Stimulated activated effector memory CD8-positive, alpha-beta T cell treated with anti-CD3 and anti-CD28 coated beads, Interleukin-12 subunit alpha, Interleukin-12 subunit beta, amount 100 ng/mL, for 72 hours (primary cell): ENCODE measurements at regions not wholly inside any gene's neighbourhood (a gene's known extent, or its start where the extent isn't known, plus 50 kb on each side); places are given as distances from the start of the nearest gene placed in this dataset.

ENCODE experiments used
- ATAC-seq: fragments of 150-1000 bp; cut with Tn5 transposase; 2 replicates; pipeline ENCODE4 v1.10.0; 2021
- DNase-seq, 2 donors: peaks; one replicate each; pipeline ENCODE4 v3.0.0; 2021 to 2022; ENCODE audit warnings: low spot score in 2 of 2
- H3K27ac Mint-ChIP-seq: one replicate; pipeline ENCODE4 v1.8.0; 2022; ENCODE audit warnings: mild to moderate bottlenecking, mixed read lengths
- H3K36me3 Mint-ChIP-seq: one replicate; pipeline ENCODE4 v1.8.0; 2022; ENCODE audit warnings: mild to moderate bottlenecking, mixed read lengths
- H3K4me1 Mint-ChIP-seq: one replicate; pipeline ENCODE4 v1.8.0; 2022; ENCODE audit warnings: mixed read lengths
- H3K4me3 Mint-ChIP-seq: one replicate; pipeline ENCODE4 v1.8.0; 2022; ENCODE audit warnings: mild to moderate bottlenecking, mixed read lengths
- H3K9me3 Mint-ChIP-seq: one replicate; pipeline ENCODE4 v1.8.0; 2022; ENCODE audit warnings: mixed read lengths

- no peak for DNase-seq
- H3K9me3 Mint-ChIP-seq: no peaks in the 10 kb centered on the region
- H3K4me3 Mint-ChIP-seq: no peak overlapping the region
- peaks cover 4% of the 10 kb centered on the region for H3K36me3 Mint-ChIP-seq
- no peak overlapping the region for H3K27ac Mint-ChIP-seq
- no peak for ATAC-seq
- no peaks in the 10 kb centered on the region for H3K4me1 Mint-ChIP-seq
These were observed 179.3 kb upstream of the NEBL start for GRCh38 chr10:21076381-21076780.

GRCh38 chr10:21075880-21076279 is 178.8 kb upstream of the NEBL start:
- DNase-seq (no peak), ATAC-seq (no peak)
- peaks cover 4% of the 10 kb centered on the region for H3K36me3 Mint-ChIP-seq
- H3K9me3 Mint-ChIP-seq: no peaks in the 10 kb centered on the region
- H3K27ac Mint-ChIP-seq: no peak overlapping the region
- no peaks in the 10 kb centered on the region for H3K4me1 Mint-ChIP-seq
- H3K4me3 Mint-ChIP-seq: no peak overlapping the region

GRCh38 chr10:21071001-21071673 is 174.0 kb upstream of the NEBL start:
- Mint-ChIP-seq H3K27ac (no peak overlapping the region), H3K36me3 (no peaks in the 10 kb centered on the region), H3K4me1 (no peaks in the 10 kb centered on the region), H3K4me3 (no peak overlapping the region), H3K9me3 (no peaks in the 10 kb centered on the region)
- DNase-seq (no peak), ATAC-seq (no peak)

GRCh38 chr10:21069929-21070700 is 173.0 kb upstream of the NEBL start:
- Mint-ChIP-seq H3K36me3 (no peaks in the 10 kb centered on the region), H3K4me3 (no peak overlapping the region), H3K4me1 (no peaks in the 10 kb centered on the region), H3K9me3 (no peaks in the 10 kb centered on the region), H3K27ac (no peak overlapping the region)
- no peak for ATAC-seq
- no peak for DNase-seq

GRCh38 chr10:21069278-21069677 is 172.2 kb upstream of the NEBL start:
- no peaks in the 10 kb centered on the region for H3K9me3 Mint-ChIP-seq
- H3K27ac Mint-ChIP-seq: no peak overlapping the region
- no peaks in the 10 kb centered on the region for H3K4me1 Mint-ChIP-seq
- H3K36me3 Mint-ChIP-seq: no peaks in the 10 kb centered on the region
- no peak overlapping the region for H3K4me3 Mint-ChIP-seq
- ATAC-seq: no peak
- no peak for DNase-seq

GRCh38 chr10:21068026-21068656 is 171.0 kb upstream of the NEBL start:
- ATAC-seq (no peak), DNase-seq (no peak)
- Mint-ChIP-seq H3K27ac (no peak overlapping the region), H3K36me3 (no peaks in the 10 kb centered on the region), H3K9me3 (no peaks in the 10 kb centered on the region), H3K4me3 (no peak overlapping the region), H3K4me1 (no peaks in the 10 kb centered on the region)

- DNase-seq (no peak), ATAC-seq (no peak)
- H3K36me3 Mint-ChIP-seq: no peaks in the 10 kb centered on the region
- no peak overlapping the region for H3K4me3 Mint-ChIP-seq
- H3K4me1 Mint-ChIP-seq: no peaks in the 10 kb centered on the region
- no peak overlapping the region for H3K27ac Mint-ChIP-seq
- peaks cover under 1% of the 10 kb centered on the region for H3K9me3 Mint-ChIP-seq
These were observed 168.6 kb upstream of the NEBL start for GRCh38 chr10:21065621-21066248.

GRCh38 chr10:21061982-21062381 is 164.9 kb upstream of the NEBL start:
- no peak for DNase-seq
- Mint-ChIP-seq H3K36me3 (no peaks in the 10 kb centered on the region), H3K27ac (no peak overlapping the region), H3K4me3 (no peak overlapping the region), H3K4me1 (no peaks in the 10 kb centered on the region), H3K9me3 (peaks cover 6% of the 10 kb centered on the region)
- no peak for ATAC-seq

- Mint-ChIP-seq H3K4me1 (no peaks in the 10 kb centered on the region), H3K9me3 (peaks cover 8% of the 10 kb centered on the region), H3K36me3 (no peaks in the 10 kb centered on the region), H3K4me3 (no peak overlapping the region), H3K27ac (no peak overlapping the region)
- ATAC-seq: no peak
- DNase-seq: no peak
These were observed 164.1 kb upstream of the NEBL start for GRCh38 chr10:21061184-21061583.

- Mint-ChIP-seq H3K4me3 (no peak overlapping the region), H3K4me1 (no peaks in the 10 kb centered on the region), H3K27ac (no peak overlapping the region), H3K9me3 (peaks cover 8% of the 10 kb centered on the region), H3K36me3 (no peaks in the 10 kb centered on the region)
- no peak for DNase-seq
- ATAC-seq: no peak
These were observed 163.5 kb upstream of the NEBL start for GRCh38 chr10:21060626-21061025.

GRCh38 chr10:21057989-21058388 is 160.9 kb upstream of the NEBL start:
- DNase-seq (no peak), ATAC-seq (no peak)
- Mint-ChIP-seq H3K9me3 (peaks cover 8% of the 10 kb centered on the region), H3K4me3 (no peak overlapping the region), H3K27ac (no peak overlapping the region), H3K36me3 (no peaks in the 10 kb centered on the region), H3K4me1 (no peaks in the 10 kb centered on the region)

GRCh38 chr10:21057436-21057835 is 160.3 kb upstream of the NEBL start:
- ATAC-seq: no peak
- Mint-ChIP-seq H3K27ac (no peak overlapping the region), H3K9me3 (peaks cover 8% of the 10 kb centered on the region), H3K36me3 (no peaks in the 10 kb centered on the region), H3K4me3 (no peak overlapping the region), H3K4me1 (no peaks in the 10 kb centered on the region)
- DNase-seq: no peak

- Mint-ChIP-seq H3K4me3 (no peak overlapping the region), H3K4me1 (no peaks in the 10 kb centered on the region), H3K9me3 (peaks cover 11% of the 10 kb centered on the region), H3K27ac (no peak overlapping the region), H3K36me3 (no peaks in the 10 kb centered on the region)
- ATAC-seq (no peak), DNase-seq (no peak)
These were observed 159.3 kb upstream of the NEBL start for GRCh38 chr10:21056461-21056860.

- DNase-seq (no peak), ATAC-seq (peak; percentile 16)
- Mint-ChIP-seq H3K9me3 (peaks cover 8% of the 10 kb centered on the region), H3K4me3 (no peak overlapping the region), H3K4me1 (no peaks in the 10 kb centered on the region), H3K36me3 (no peaks in the 10 kb centered on the region), H3K27ac (no peak overlapping the region)
These were observed 158.4 kb upstream of the NEBL start for GRCh38 chr10:21055339-21056135.
